GM12891 (cell line): ENCODE measurements at regions not wholly inside any gene's neighbourhood (a gene's known extent, or its start where the extent isn't known, plus 50 kb on each side); places are given as distances from the start of the nearest gene placed in this dataset.

Experiments used
- POLR2A ChIP-seq: IDR thresholded peaks from 2 replicates; pipeline ENCODE4 v1.6.1; 2011; ENCODE audit warnings: low read depth, low read length, control low read depth
- SPI1 ChIP-seq: IDR thresholded peaks from 2 replicates; pipeline ENCODE4 v1.6.1; 2011; ENCODE audit warnings: low read depth, low read length, control low read depth

GRCh38 chr16:31819948-31820347 is 53.7 kb upstream of the ZNF267 start:
- no peak for TF ChIP-seq POLR2A
- TF ChIP-seq SPI1, result no peak
